ENCODE measurements at regions not wholly inside any gene's neighbourhood (a gene's known extent, or its start where the extent isn't known, plus 50 kb on each side); places are given as distances from the start of the nearest gene placed in this dataset.

DNA sequence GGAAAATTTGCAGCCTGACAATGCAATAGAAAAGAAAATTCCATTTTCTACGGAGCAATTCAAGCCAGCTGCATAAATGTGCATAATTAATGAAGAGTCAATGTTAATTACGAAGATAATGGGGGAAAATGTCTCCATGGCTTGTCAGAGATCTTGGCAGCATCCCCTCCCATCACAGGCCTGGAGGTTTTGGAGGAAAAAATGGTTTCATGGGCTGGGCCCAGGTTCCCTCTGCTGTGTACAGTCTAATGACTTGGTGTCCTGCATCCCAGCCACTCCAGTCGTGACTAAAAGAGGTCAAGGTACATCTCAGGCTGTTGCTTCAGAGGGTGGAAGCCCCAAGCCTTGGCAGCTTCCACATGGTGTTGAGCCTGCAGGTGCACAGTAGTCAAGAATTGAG, 779.7 kb downstream of the DCDC2C start:
- peaks cover 4 to 20% of the 10 kb centered on the region in 2 experiments; a peak in 2 of 4 replicates for H3K9me3 ChIP-seq (ENCODE audit: control insufficient read depth in 1 of 2, insufficient read depth in 1 of 2, low read depth in 1 of 2, low read length in 2 of 2)
- no TSS peak for BruUV-seq (replicated peaks)
- intact Hi-C loops (cut with micrococcal nuclease) = no loop called here
- H4K20me1 ChIP-seq (ENCODE audit: insufficient read depth) = no peaks in the 10 kb centered on the region
- H3K4me3 ChIP-seq (replicated peaks in 1 of 2; ENCODE audit: low read depth in 1 of 2, low read length in 2 of 2) = no peak overlapping the region
- RAD21 ChIA-PET (ENCODE audit: low non-redundant PET in 1 of 2, low total read pairs in 2 of 2, uncharacterized antibody in 2 of 2, unreplicated experiment in 2 of 2) = no interaction called here
- ATAC-seq (no peak), DNase-seq (ENCODE audit: low read depth, low spot score) (no peak)
- no peak overlapping the region for H3K27ac ChIP-seq (ENCODE audit: low read depth, low read length)
- POLR2A ChIA-PET = no interaction called here
- no peaks in the 10 kb centered on the region for H3K4me1 ChIP-seq (ENCODE audit: control insufficient read depth in 1 of 2, insufficient read depth in 2 of 2, low read length in 2 of 2)
- CTCF ChIA-PET = no interaction called here
- no peaks in the 10 kb centered on the region for H3K36me3 ChIP-seq (ENCODE audit: control insufficient read depth in 1 of 2, insufficient read depth in 2 of 2, low read length in 2 of 2)
- H2AFZ ChIP-seq (ENCODE audit: low read depth, low read length, poor library complexity, severe bottlenecking) = no peak overlapping the region
- H3K9ac ChIP-seq (ENCODE audit: low read length) = no peak overlapping the region
- H3K27me3 ChIP-seq (ENCODE audit: insufficient read depth, low read length) = no peaks in the 10 kb centered on the region
- H3K9me2 ChIP-seq (ENCODE audit: insufficient read depth) = no peaks in the 10 kb centered on the region
- no peak overlapping the region for H3K4me2 ChIP-seq (ENCODE audit: low read length)
- H3K79me2 ChIP-seq (ENCODE audit: insufficient read depth, low read length) = no peaks in the 10 kb centered on the region
- TF ChIP-seq SP1 (IDR thresholded peaks at IDR 0.05; ENCODE audit: low read depth) (no peak), EZH2 (IDR thresholded peaks at IDR 0.05) (no peak), ZNF274 (IDR thresholded peaks at IDR 0.05; ENCODE audit: low read depth, low read length) (no peak), CBX3 (IDR thresholded peaks at IDR 0.05; ENCODE audit: low read depth) (no peak), SIN3A (IDR thresholded peaks at IDR 0.05; ENCODE audit: low read depth) (no peak)
- TF ChIP-seq, protein P1, sequence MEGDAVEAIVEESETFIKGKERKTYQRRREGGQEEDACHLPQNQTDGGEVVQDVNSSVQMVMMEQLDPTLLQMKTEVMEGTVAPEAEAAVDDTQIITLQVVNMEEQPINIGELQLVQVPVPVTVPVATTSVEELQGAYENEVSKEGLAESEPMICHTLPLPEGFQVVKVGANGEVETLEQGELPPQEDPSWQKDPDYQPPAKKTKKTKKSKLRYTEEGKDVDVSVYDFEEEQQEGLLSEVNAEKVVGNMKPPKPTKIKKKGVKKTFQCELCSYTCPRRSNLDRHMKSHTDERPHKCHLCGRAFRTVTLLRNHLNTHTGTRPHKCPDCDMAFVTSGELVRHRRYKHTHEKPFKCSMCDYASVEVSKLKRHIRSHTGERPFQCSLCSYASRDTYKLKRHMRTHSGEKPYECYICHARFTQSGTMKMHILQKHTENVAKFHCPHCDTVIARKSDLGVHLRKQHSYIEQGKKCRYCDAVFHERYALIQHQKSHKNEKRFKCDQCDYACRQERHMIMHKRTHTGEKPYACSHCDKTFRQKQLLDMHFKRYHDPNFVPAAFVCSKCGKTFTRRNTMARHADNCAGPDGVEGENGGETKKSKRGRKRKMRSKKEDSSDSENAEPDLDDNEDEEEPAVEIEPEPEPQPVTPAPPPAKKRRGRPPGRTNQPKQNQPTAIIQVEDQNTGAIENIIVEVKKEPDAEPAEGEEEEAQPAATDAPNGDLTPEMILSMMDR (IDR thresholded peaks at IDR 0.05 in 2 of 3, conservative IDR thresholded peaks at IDR 0.05 in 1 of 3; ENCODE audit: borderline replicate concordance in 1 of 3, insufficient read depth in 1 of 3, low read depth in 2 of 3, low read length in 2 of 3) = no peak
- TF ChIP-seq, protein P2, sequence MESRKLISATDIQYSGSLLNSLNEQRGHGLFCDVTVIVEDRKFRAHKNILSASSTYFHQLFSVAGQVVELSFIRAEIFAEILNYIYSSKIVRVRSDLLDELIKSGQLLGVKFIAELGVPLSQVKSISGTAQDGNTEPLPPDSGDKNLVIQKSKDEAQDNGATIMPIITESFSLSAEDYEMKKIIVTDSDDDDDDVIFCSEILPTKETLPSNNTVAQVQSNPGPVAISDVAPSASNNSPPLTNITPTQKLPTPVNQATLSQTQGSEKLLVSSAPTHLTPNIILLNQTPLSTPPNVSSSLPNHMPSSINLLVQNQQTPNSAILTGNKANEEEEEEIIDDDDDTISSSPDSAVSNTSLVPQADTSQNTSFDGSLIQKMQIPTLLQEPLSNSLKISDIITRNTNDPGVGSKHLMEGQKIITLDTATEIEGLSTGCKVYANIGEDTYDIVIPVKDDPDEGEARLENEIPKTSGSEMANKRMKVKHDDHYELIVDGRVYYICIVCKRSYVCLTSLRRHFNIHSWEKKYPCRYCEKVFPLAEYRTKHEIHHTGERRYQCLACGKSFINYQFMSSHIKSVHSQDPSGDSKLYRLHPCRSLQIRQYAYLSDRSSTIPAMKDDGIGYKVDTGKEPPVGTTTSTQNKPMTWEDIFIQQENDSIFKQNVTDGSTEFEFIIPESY (IDR thresholded peaks at IDR 0.05; ENCODE audit: extremely low read depth, insufficient replicate concordance, low read length) = no peak
